ENCODE measurements at regions not wholly inside any gene's neighbourhood (a gene's known extent, or its start where the extent isn't known, plus 50 kb on each side); places are given as distances from the start of the nearest gene placed in this dataset.
"Not testable (repeated sequence)": the region's sequence is repeated elsewhere in the genome, so short reads cannot be mapped to it uniquely, and the experiment has no call there.

- not testable (repeated sequence) for TF ChIP-seq CTCF (IDR thresholded peaks at IDR 0.05); POLR2AphosphoS5 (IDR thresholded peaks at IDR 0.05; ENCODE audit: insufficient read depth in 1 of 2, low read depth in 1 of 2); POLR2A (IDR thresholded peaks at IDR 0.05)
Observed at GRCh38 chr1:146863799-146864319, 74.3 kb upstream of the NBPF12 start.

All from vagina (tissue), 2 donors.